Ishikawa (cell line): ENCODE measurements at regions not wholly inside any gene's neighbourhood (a gene's known extent, or its start where the extent isn't known, plus 50 kb on each side); places are given as distances from the start of the nearest gene placed in this dataset.

Experiments
- CEBPB ChIP-seq: IDR thresholded peaks from 2 replicates; pipeline ENCODE4 v1.6.1; 2012
- CREB1 ChIP-seq: IDR thresholded peaks from 2 replicates; pipeline ENCODE4 v1.6.1; 2012; ENCODE audit warnings: low read depth
- EGR1 ChIP-seq: IDR thresholded peaks from 2 replicates; pipeline ENCODE4 v1.6.1; 2012
- EP300 ChIP-seq: IDR thresholded peaks from 2 replicates; pipeline ENCODE4 v1.6.1; 2012; ENCODE audit warnings: borderline replicate concordance
- FOXM1 ChIP-seq: IDR thresholded peaks from 2 replicates; pipeline ENCODE4 v1.6.1; 2012; ENCODE audit warnings: low read depth, borderline replicate concordance
- NFIC ChIP-seq: IDR thresholded peaks from 2 replicates; pipeline ENCODE4 v1.6.1; 2012
- RAD21 ChIP-seq: IDR thresholded peaks from 2 replicates; pipeline ENCODE4 v1.6.1; 2012; ENCODE audit warnings: low read depth
- REST ChIP-seq: IDR thresholded peaks from 2 replicates; pipeline ENCODE4 v1.6.1; 2012; ENCODE audit warnings: low read depth, mild to moderate bottlenecking
- TAF1 ChIP-seq: IDR thresholded peaks from 2 replicates; pipeline ENCODE4 v1.6.1; 2012; ENCODE audit warnings: low read depth, mild to moderate bottlenecking
- TCF12 ChIP-seq: IDR thresholded peaks from 2 replicates; pipeline ENCODE4 v1.6.1; 2012; ENCODE audit warnings: low read depth
- TEAD4 ChIP-seq: IDR thresholded peaks from 2 replicates; pipeline ENCODE4 v1.6.1; 2012
- YY1 ChIP-seq: IDR thresholded peaks from 2 replicates; pipeline ENCODE4 v1.6.1; 2012; ENCODE audit warnings: low read depth
- ZBTB7A ChIP-seq: IDR thresholded peaks from 2 replicates; pipeline ENCODE4 v1.6.1; 2012; ENCODE audit warnings: low read depth
- TF ChIP-seq, protein P1 (sequence below): IDR thresholded peaks from 2 replicates; pipeline ENCODE4 v1.6.1; 2012
- TF ChIP-seq, protein P2 (sequence below): IDR thresholded peaks from 2 replicates; pipeline ENCODE4 v1.6.1; 2012

DNA sequence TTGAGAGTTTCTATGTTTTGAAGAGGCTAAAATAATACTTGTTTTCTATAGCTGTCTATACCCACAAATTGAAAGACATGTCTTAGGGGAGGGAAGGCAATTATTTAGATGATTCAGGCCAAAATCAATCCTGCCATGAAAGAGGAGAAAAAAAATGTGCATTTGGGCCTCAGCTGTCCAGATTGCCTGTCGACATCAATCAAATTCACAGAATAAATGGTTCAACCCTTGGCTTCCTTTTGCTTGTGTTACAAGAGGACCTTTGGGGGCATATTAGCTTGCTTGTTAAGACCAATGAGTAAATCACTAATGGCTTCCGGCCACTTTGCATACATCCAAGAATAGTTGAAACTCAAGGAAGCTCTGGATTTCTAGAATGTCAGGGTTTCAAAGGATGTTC, 900.8 kb upstream of the CELF4 start:
- TF ChIP-seq ZBTB7A (no peak), EP300 (no peak), FOXM1 (no peak), TEAD4 (no peak), RAD21 (no peak), REST (no peak), CREB1 (no peak), TCF12 (no peak), TAF1 (no peak), EGR1 (no peak), CEBPB (no peak), YY1 (no peak), NFIC (no peak)
- TF ChIP-seq, protein P1, sequence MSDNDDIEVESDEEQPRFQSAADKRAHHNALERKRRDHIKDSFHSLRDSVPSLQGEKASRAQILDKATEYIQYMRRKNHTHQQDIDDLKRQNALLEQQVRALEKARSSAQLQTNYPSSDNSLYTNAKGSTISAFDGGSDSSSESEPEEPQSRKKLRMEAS = no peak
- TF ChIP-seq, protein P2, sequence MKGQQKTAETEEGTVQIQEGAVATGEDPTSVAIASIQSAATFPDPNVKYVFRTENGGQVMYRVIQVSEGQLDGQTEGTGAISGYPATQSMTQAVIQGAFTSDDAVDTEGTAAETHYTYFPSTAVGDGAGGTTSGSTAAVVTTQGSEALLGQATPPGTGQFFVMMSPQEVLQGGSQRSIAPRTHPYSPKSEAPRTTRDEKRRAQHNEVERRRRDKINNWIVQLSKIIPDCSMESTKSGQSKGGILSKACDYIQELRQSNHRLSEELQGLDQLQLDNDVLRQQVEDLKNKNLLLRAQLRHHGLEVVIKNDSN = no peak

DNA sequence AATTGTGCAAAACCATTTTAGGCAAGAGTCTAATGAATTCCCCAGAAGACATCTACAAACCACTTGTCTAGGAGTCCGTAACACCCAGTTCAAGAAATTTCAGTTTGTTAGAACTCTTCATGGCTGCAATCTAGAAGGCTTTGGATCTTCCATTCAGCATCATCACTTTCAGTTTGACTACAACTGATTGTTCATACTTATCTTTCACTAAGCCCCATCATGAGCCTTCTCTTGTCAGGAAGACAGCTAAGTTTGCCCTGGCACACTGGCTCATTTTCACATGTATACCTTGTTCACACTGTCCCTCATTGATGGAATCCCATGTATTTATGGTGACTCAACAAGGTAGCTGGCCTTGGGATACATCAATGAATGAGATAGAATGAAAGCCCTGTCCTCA, 898.4 kb upstream of the CELF4 start:
- no peak for TF ChIP-seq CEBPB
- TF ChIP-seq TAF1 = no peak
- TF ChIP-seq, protein P1 = no peak
- TF ChIP-seq RAD21 = no peak
- TF ChIP-seq NFIC = no peak
- no peak for TF ChIP-seq TCF12
- no peak for TF ChIP-seq YY1
- TF ChIP-seq ZBTB7A = no peak
- no peak for TF ChIP-seq FOXM1
- TF ChIP-seq TEAD4 = no peak
- no peak for TF ChIP-seq EP300
- TF ChIP-seq, protein P2 = no peak
- TF ChIP-seq CREB1 = no peak

DNA sequence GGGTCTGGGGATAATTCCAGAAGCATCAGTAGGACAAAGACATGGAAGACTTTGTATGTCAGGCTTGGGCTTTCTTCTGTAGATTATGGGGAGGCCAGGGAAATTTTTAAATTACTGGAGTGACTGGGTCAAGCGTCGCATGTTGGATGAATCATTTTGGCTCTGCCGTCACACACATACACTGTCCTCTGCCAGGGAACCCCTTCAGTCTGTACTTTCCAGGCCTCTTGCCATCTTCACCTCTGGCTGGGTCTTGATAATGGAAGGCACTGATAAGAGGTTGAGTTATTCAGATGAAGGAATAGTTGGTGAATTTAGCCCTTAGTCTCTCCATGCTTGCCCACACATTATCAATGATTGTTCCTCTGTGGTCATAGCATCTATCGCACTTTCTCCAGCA, 895.1 kb upstream of the CELF4 start:
- no peak for TF ChIP-seq TAF1
- no peak for TF ChIP-seq EGR1
- TF ChIP-seq, protein P1 = no peak

- TF ChIP-seq, protein P2 = no peak
- no peak for TF ChIP-seq YY1
- TF ChIP-seq EP300 = no peak
- TF ChIP-seq CEBPB = no peak
- TF ChIP-seq REST = no peak
- no peak for TF ChIP-seq ZBTB7A
- no peak for TF ChIP-seq FOXM1
- TF ChIP-seq, protein P1 = no peak
- TF ChIP-seq NFIC = no peak
- TF ChIP-seq EGR1 = no peak
- no peak for TF ChIP-seq TEAD4
- no peak for TF ChIP-seq RAD21
- TF ChIP-seq TCF12 = no peak
Observed at GRCh38 chr18:38459131-38459994, 893.8 kb upstream of the CELF4 start.

DNA sequence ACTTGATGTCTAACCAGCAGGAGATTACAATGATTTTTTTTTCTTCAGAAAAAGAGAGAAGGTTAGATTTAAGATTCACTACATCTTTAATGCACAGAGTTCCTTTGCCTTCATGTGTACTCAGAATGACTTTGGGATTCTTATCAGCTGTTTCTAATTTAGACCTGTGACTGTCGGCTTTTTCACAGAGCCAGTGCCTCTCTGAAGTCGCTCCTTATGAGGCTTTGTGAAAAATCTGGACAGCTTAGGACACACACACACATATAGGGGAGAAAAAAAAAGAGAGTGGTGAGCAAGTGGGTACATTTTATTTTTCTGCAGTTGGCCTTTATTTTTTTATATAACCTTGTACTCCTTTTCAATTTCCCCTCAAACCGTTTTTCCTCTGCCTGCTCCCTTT, 893.1 kb upstream of the CELF4 start:
- TF ChIP-seq TAF1 = no peak
- TF ChIP-seq TCF12 = no peak
- no peak for TF ChIP-seq RAD21
- no peak for TF ChIP-seq CREB1
